HEK293 (cell line): ENCODE measurements at regions not wholly inside any gene's neighbourhood (a gene's known extent, or its start where the extent isn't known, plus 50 kb on each side); places are given as distances from the start of the nearest gene placed in this dataset.
A peak's percentile ranks its signal among the peaks of the same experiment; 100 is the strongest.

ENCODE experiments used
- CTCF ChIA-PET: fragments of 350-600 bp; formaldehyde crosslinking; extraction: SDS; loops from one replicate; lab custom pipeline; 2021; ENCODE audit warnings: antibody characterized with exemption; lab: Yijun Ruan, JAX
- POLR2A ChIA-PET: fragments of 300-600 bp; formaldehyde crosslinking; extraction: SDS; loops from one replicate; lab custom pipeline; 2020; ENCODE audit warnings: antibody characterized with exemption, inconsistent platforms; lab: Yijun Ruan, JAX
- H3K27ac ChIP-seq: fragments of 200-500 bp; sonication (Bioruptor generic); 2 replicates; pipeline ENCODE4 v1.5.1; 2014; ENCODE audit warnings: low read depth, low read length, control low read depth, inconsistent platforms; ENCODE audit errors: extremely low read depth
- H3K36me3 ChIP-seq, 2 experiments: fragments of 200-500 bp in 1 of 2; sonication (Bioruptor generic) in 1 of 2; 1 replicate in 1 of 2; 2 replicates in 1 of 2; pipeline ENCODE4 v1.5.1; 2014 to 2017; ENCODE audit warnings: inconsistent platforms in 2 of 2, low read length in 2 of 2; ENCODE audit not compliant: control insufficient read depth in 2 of 2, insufficient read depth in 1 of 2
- H3K4me1 ChIP-seq: fragments of 200-500 bp; sonication (Bioruptor generic); 2 replicates; pipeline ENCODE4 v1.5.1; 2014; ENCODE audit warnings: mild to moderate bottlenecking, low read length, inconsistent platforms; ENCODE audit not compliant: control insufficient read depth, insufficient read depth
- H3K4me3 ChIP-seq: 2 replicates; pipeline ENCODE4 v1.5.1; 2011; ENCODE audit warnings: low read depth, mild to moderate bottlenecking, control low read depth, low read length, moderate library complexity
- H3K9me3 ChIP-seq: fragments of 200-500 bp; sonication (Bioruptor generic); 2 replicates; pipeline ENCODE4 v1.5.1; 2014; ENCODE audit warnings: low read depth, low read length, inconsistent platforms; ENCODE audit not compliant: control insufficient read depth, insufficient read depth
- BCL11B ChIP-seq: fragments of 450-650 bp; formaldehyde crosslinking; IDR thresholded peaks from 2 replicates; pipeline ENCODE4 v1.5.1; 2016; ENCODE audit warnings: low read depth, missing biosample characterization, missing genetic modification characterization
- KLF16 ChIP-seq: fragments of 450-650 bp; formaldehyde crosslinking; IDR thresholded peaks from 2 replicates; pipeline ENCODE4 v1.5.1; 2017; ENCODE audit warnings: missing biosample characterization, missing genetic modification characterization
- MYNN ChIP-seq: fragments of 450-650 bp; formaldehyde crosslinking; IDR thresholded peaks from 2 replicates; pipeline ENCODE4 v1.5.1; 2016; ENCODE audit warnings: missing biosample characterization, missing genetic modification characterization, borderline replicate concordance
- PATZ1 ChIP-seq: fragments of 450-650 bp; formaldehyde crosslinking; IDR thresholded peaks from 2 replicates; pipeline ENCODE4 v1.5.1; 2016; ENCODE audit warnings: missing biosample characterization, missing genetic modification characterization
- PRDM4 ChIP-seq: fragments of 450-650 bp; formaldehyde crosslinking; IDR thresholded peaks from 2 replicates; pipeline ENCODE4 v1.5.1; 2017; ENCODE audit warnings: missing biosample characterization, missing genetic modification characterization
- PRDM6 ChIP-seq: fragments of 450-650 bp; formaldehyde crosslinking; IDR thresholded peaks from 2 replicates; pipeline ENCODE4 v1.5.1; 2017; ENCODE audit warnings: missing biosample characterization, missing genetic modification characterization
- RBAK ChIP-seq: fragments of 450-650 bp; formaldehyde crosslinking; IDR thresholded peaks from 2 replicates; pipeline ENCODE4 v1.5.1; 2016; ENCODE audit warnings: missing biosample characterization, missing genetic modification characterization
- SCRT2 ChIP-seq: fragments of 450-650 bp; formaldehyde crosslinking; IDR thresholded peaks from 2 replicates; pipeline ENCODE4 v1.5.1; 2016; ENCODE audit warnings: missing biosample characterization, missing genetic modification characterization
- ZBTB20 ChIP-seq: fragments of 450-650 bp; formaldehyde crosslinking; IDR thresholded peaks from 2 replicates; pipeline ENCODE4 v1.5.1; 2016; ENCODE audit warnings: missing biosample characterization, missing genetic modification characterization
- ZNF174 ChIP-seq: fragments of 450-650 bp; formaldehyde crosslinking; IDR thresholded peaks from 2 replicates; pipeline ENCODE4 v1.5.0; 2017; ENCODE audit warnings: missing biosample characterization, mild to moderate bottlenecking, missing genetic modification characterization
- ZNF350 ChIP-seq: fragments of 450-650 bp; formaldehyde crosslinking; IDR thresholded peaks from 2 replicates; pipeline ENCODE4 v1.5.0; 2017; ENCODE audit warnings: missing biosample characterization, mild to moderate bottlenecking, missing genetic modification characterization
- ZNF416 ChIP-seq: fragments of 450-650 bp; formaldehyde crosslinking; IDR thresholded peaks from 2 replicates; pipeline ENCODE4 v1.5.1; 2016; ENCODE audit warnings: missing biosample characterization, missing genetic modification characterization
- ZNF518A ChIP-seq: fragments of 450-650 bp; formaldehyde crosslinking; conservative IDR thresholded peaks from 2 replicates; pipeline ENCODE4 v1.5.1; 2016; ENCODE audit warnings: low read depth, missing biosample characterization, missing genetic modification characterization
- ZNF549 ChIP-seq: fragments of 450-650 bp; IDR thresholded peaks from 2 replicates; pipeline ENCODE4 v1.5.1; 2018; ENCODE audit warnings: missing biosample characterization, missing genetic modification characterization, mild to moderate bottlenecking, inconsistent platforms, moderate library complexity
- ZNF654 ChIP-seq: fragments of 450-650 bp; formaldehyde crosslinking; IDR thresholded peaks from 2 replicates; pipeline ENCODE4 v1.5.1; 2016; ENCODE audit warnings: low read depth, missing biosample characterization, missing genetic modification characterization
- ZNF658 ChIP-seq: fragments of 450-650 bp; formaldehyde crosslinking; IDR thresholded peaks from 2 replicates; pipeline ENCODE4; 2016; ENCODE audit warnings: missing biosample characterization, missing genetic modification characterization
- ZNF830 ChIP-seq: fragments of 450-650 bp; IDR thresholded peaks from 2 replicates; pipeline ENCODE4 v1.5.0; 2018; ENCODE audit warnings: missing biosample characterization, missing genetic modification characterization, low read depth, mild to moderate bottlenecking, moderate library complexity

GRCh38 chr20:51176446-51176845 is 153.5 kb upstream of the KCNG1 start:
- CTCF ChIA-PET, result interaction anchor here (0.6 to 1.2 kb wide), 2 partner anchors 144 to 419 kb away, joined by 3 to 4 read pairs; no protein-coding TSS in a partner anchor
- Histone ChIP-seq H3K36me3 (no peaks in the 10 kb centered on the region), H3K27ac (no peak overlapping the region), H3K9me3 (no peaks in the 10 kb centered on the region), H3K4me3 (no peak overlapping the region), H3K4me1 (no peaks in the 10 kb centered on the region)
- POLR2A ChIA-PET, result no interaction called here
- TF ChIP-seq BCL11B (tag by site-specific recombination) (no peak), ZNF654 (tag by site-specific recombination) (no peak), ZNF518A (tag by site-specific recombination) (no peak), PRDM6 (tag by site-specific recombination) (no peak), PRDM4 (tag by site-specific recombination) (no peak), ZNF658 (no peak), PATZ1 (tag by site-specific recombination) (no peak), ZNF174 (tag by site-specific recombination) (no peak), MYNN (tag by site-specific recombination) (no peak), ZNF830 (no peak)

GRCh38 chr20:51175724-51176123 is 152.8 kb upstream of the KCNG1 start:
- no peaks in the 10 kb centered on the region for H3K9me3 ChIP-seq
- CTCF ChIA-PET, result interaction anchor here (1.2 kb wide), 1 partner anchor 420 kb away, joined by 3 read pairs; no protein-coding TSS in a partner anchor

More at GRCh38 chr20:51175724-51176123, 152.8 kb upstream of the KCNG1 start:
- no peaks in the 10 kb centered on the region for H3K36me3 ChIP-seq
- H3K4me1 ChIP-seq, result no peaks in the 10 kb centered on the region
- POLR2A ChIA-PET, result no interaction called here
- H3K27ac ChIP-seq, result no peak overlapping the region
- no peak overlapping the region for H3K4me3 ChIP-seq
- TF ChIP-seq KLF16 (tag by site-specific recombination) (no peak), ZBTB20 (tag by site-specific recombination) (peak; percentile 30; the same call in 1 of the 2 replicates), ZNF549 (no peak), ZNF350 (tag by site-specific recombination) (no peak), RBAK (tag by site-specific recombination) (no peak), ZNF416 (tag by site-specific recombination) (no peak), SCRT2 (tag by site-specific recombination) (no peak)
